ENCODE measurements at regions not wholly inside any gene's neighbourhood (a gene's known extent, or its start where the extent isn't known, plus 50 kb on each side); places are given as distances from the start of the nearest gene placed in this dataset.

DNA sequence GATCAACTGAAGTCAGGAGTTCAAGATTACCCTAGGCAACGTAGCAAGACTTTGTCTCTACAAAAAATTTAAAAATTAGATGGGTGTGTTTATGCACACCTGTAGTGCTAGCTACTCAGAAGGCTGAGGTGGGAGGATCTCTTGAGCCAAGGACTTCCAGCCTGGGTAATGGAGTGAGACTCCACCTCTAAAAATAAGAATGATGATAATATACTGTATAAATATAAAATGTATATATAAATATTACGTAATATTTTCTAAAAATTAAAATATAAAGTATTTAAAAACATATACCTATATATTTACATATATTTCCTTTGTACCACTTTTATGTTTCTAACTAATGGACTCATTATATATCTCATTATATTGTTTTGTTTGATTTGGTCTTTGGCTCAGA lies 409.5 kb upstream of the REG3G start:
- DNase-seq: no peak

DNA sequence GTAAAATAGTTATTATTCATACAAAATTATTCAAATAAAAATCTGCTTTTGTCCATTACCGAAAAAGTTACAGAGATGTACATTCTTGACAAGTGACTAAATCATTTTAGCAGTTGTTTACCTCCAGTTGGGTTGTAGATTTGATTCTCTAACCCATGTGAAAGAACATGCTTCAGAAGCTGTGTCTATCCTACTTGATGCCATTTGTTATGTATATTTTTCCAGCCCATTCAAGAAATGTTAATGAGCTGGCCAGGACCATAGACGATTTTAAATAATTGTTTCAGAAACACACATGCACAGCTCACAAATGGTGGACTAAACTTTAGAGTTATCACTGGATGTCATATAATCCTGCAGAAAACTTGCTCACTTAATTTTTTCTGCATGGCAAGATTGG lies 391.1 kb upstream of the REG3G start:
- DNase-seq: no peak

- DNase-seq: no peak
Measured at GRCh38 chr2:78644854-78645253, 380.6 kb upstream of the REG3G start.

- no peak for DNase-seq
Measured at GRCh38 chr2:78646533-78647364, 378.8 kb upstream of the REG3G start.

DNA sequence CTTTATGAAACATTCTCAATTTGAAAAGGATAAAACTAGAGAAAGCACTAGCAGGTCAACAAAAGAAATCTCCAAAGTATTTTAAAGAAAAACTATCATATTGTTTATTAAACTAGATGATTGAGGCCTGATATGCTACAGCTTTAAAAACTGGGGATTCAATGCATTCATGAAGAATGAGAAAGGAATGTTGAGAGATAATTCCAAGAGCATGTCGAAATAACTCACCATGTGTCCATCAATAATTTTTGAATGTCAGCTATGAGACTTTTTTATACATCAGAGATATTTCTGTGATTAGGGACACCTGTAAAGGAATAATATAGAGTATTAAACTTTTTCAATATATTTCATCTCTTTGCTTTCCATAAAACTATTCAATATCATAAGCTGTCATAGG lies 376.9 kb upstream of the REG3G start:
- DNase-seq: no peak

GRCh38 chr2:78654941-78655340 lies 370.6 kb upstream of the REG3G start:
- no peak for DNase-seq

DNA sequence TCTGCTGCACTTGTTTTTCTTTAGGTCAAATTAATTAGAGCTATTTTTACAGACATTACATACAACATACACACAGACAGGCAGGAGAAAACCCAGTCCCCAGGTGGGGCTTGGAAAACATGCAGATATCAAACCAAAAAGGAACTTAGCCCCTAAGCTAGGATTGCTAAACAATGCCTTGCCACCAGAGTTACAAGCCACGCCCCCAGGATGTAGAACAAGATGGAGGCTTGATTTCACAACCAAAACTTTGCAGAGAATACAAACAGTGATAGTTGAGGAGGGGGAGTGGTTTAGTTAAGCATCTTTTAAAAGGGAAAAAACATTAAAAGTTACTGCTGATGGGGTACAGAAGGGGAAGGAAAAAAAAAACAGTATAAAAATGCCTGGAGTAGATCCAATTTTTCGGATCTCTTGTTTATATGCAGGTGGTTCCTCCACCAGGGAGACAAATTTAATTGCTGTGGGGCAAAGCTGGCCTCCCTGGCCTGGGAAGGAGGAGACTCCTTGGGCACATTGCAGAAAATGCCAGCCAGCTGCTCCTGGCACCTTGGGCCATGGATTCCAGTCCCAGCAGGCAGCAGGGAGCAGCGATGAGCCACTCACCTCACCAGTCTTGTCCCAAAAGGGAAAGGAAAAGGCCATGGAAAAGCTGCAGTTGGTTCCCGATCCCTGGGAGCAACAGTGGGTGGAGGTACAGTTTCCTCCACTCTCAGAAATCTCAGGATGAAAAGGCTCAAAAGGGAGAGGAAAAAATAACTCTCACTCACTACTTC lies 348.4 kb upstream of the REG3G start:
- no peak for DNase-seq

DNA sequence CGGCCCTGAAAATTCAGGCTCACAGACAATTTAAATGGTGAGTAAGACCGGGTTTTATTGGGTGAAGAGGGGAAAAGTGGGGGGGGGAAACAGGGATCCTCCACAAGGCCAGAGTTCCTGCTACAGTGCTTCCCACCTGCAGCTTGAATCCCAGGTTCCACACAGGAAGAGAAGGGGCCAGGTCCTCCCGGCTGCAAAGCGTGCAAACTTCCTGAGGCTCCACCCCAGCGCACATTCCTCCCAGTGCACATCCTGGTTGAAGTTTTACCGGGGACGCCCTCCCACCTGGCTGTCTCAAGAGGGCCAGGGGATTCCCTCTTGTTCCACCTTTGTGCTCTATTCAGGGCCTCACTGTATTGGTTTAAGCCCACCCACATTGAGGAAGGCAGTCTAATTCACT lies 347.7 kb upstream of the REG3G start:
- DNase-seq: no peak

DNA sequence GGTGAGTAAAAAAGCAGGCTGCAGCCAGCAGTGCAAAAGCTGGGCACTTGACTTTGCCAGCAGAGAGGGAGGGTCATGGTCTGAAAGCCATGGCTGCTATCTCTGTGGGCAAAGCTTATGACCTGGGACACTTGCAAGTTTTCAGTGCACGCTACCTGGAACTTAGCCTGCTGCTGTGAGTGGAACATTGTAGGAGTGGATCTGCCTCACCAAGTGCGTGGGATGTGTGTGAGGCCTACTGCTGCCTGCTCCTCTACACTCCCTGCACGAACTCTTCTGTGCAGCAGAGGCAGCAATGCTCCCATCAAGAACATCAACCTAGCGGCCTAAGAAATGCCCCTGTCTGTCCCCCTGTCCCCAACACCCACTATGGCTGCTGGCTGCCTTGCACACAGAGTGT lies 344.1 kb upstream of the REG3G start:
- DNase-seq: no peak

GRCh38 chr2:78682781-78683180 lies 342.7 kb upstream of the REG3G start:
- DNase-seq: no peak

GRCh38 chr2:78686625-78687153 lies 338.8 kb upstream of the REG3G start:
- no peak for DNase-seq

DNA sequence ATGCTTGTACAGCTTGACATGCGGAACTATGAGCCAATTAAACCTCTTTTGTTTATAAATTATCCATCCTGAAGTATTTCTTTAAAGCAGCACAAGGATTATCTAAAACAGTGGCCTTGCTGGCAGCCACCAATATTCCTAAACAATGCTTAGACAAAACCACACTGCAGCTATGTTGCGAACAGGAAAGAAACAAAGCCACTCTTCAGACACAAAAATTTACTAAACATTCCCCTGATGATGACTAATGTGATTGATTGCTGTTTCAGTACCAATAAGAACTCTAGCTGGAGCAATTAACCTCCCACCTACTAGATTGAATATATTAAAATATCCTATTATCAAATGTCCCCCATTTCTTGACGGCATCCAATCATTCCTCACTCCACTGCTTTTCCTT lies 325.8 kb upstream of the REG3G start:
- DNase-seq: no peak

GRCh38 chr2:78701546-78701945 lies 324.0 kb upstream of the REG3G start:
- no peak for DNase-seq

DNA sequence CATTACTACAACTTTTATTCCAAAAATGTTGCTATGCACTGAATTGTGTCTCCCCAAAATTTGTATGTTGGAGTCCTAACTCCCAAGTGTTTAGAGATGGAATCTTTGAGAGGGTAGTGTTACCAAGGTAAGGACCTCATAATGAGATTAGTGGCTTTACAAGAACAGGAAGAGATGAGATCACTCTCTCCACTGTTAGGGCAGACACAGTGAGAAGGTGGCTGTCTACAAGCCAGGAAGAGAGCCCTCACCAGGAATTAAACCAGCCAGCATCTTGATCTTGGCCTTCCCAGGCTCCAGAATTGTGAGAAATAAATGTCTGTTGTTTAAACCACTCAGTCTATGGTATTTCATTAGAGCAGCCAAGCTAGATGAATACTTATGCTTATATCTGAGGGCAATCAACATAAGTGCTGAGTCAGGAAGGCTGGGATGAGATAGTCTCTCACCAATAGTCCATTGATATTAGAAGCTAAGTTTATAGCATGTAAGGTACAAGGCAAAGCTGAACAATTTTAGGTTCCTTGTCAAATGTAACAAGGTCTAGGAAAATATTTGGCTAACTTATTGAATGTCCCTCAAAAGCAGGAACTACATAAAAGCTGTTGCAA lies 317.6 kb upstream of the REG3G start:
- DNase-seq: no peak

GRCh38 chr2:78710632-78711375 lies 314.7 kb upstream of the REG3G start:
- DNase-seq: no peak

- DNase-seq: no peak
Measured at GRCh38 chr2:78715293-78715692, 310.2 kb upstream of the REG3G start.

GRCh38 chr2:78718024-78718423 lies 307.5 kb upstream of the REG3G start:
- no peak for DNase-seq

DNA sequence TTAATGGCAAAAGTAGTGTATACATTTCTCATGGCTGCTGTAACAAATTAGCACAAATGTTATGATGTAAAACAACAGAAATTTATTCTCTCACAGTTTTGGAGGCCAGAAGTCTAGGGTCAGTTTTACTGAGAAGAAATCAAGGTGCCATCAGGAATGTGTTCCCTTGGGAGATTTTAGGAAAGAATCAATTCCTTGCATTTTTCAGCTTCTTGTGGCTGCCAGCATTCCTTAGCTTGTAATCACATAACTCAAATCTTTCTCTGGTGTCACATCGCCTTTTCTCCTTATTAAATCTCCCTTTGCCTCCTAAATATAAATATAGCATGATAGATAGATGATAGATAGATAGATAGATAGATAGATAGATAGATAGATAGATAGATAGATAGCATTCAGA lies 307.0 kb upstream of the REG3G start:
- DNase-seq: no peak

- no peak for DNase-seq
Measured at GRCh38 chr2:78721355-78722033, 304.0 kb upstream of the REG3G start.

GRCh38 chr2:78734221-78734620 lies 291.3 kb upstream of the REG3G start:
- no peak for DNase-seq

GRCh38 chr2:78739282-78739681 lies 286.2 kb upstream of the REG3G start:
- DNase-seq: no peak

- no peak for DNase-seq
Measured at GRCh38 chr2:78749638-78750037, 275.9 kb upstream of the REG3G start.
